ENCODE measurements at regions not wholly inside any gene's neighbourhood (a gene's known extent, or its start where the extent isn't known, plus 50 kb on each side); places are given as distances from the start of the nearest gene placed in this dataset.

GRCh38 chr17:74099442-74100340, 103.8 kb upstream of the RPL38 start:
- H3K9me3 ChIP-seq (ENCODE audit: insufficient read depth, low read length), result no peaks in the 10 kb centered on the region
- no peak overlapping the region for H3K9ac ChIP-seq (ENCODE audit: low read length)
- H2AFZ ChIP-seq (ENCODE audit: low read depth, low read length), result no peak overlapping the region
- no peak overlapping the region for H3K27ac ChIP-seq (ENCODE audit: low read length)
- no peak overlapping the region for H3K4me3 ChIP-seq (ENCODE audit: low read length)
- H3K36me3 ChIP-seq (replicated peaks; ENCODE audit: low read depth, low read length), result no peaks in the 10 kb centered on the region
- peaks cover 35% of the 10 kb centered on the region for H3K27me3 ChIP-seq (ENCODE audit: low read depth, low read length)
- no peak overlapping the region for H3K4me2 ChIP-seq (ENCODE audit: low read length)
- no peaks in the 10 kb centered on the region for H4K20me1 ChIP-seq (ENCODE audit: insufficient read depth, low read length)
- TF ChIP-seq CTCF (IDR thresholded peaks at IDR 0.05; ENCODE audit: low read depth, low read length) (no peak), EZH2phosphoT487 (IDR thresholded peaks at IDR 0.05; ENCODE audit: low read depth) (no peak)
- H3K4me1 ChIP-seq (ENCODE audit: low read length), result peaks cover 3% of the 10 kb centered on the region
- H3K79me2 ChIP-seq (ENCODE audit: low read length), result no peaks in the 10 kb centered on the region

- Histone ChIP-seq H3K4me1 (ENCODE audit: low read length) (peaks cover 8% of the 10 kb centered on the region), H2AFZ (ENCODE audit: low read depth, low read length) (no peak overlapping the region), H3K4me2 (ENCODE audit: low read length) (no peak overlapping the region; the same call in 1 of the 2 replicates), H3K27me3 (ENCODE audit: low read depth, low read length) (peaks cover 15% of the 10 kb centered on the region), H4K20me1 (ENCODE audit: insufficient read depth, low read length) (no peaks in the 10 kb centered on the region), H3K4me3 (ENCODE audit: low read length) (no peak overlapping the region), H3K27ac (ENCODE audit: low read length) (no peak overlapping the region), H3K36me3 (replicated peaks; ENCODE audit: low read depth, low read length) (no peaks in the 10 kb centered on the region), H3K9ac (ENCODE audit: low read length) (no peak overlapping the region), H3K79me2 (ENCODE audit: low read length) (no peaks in the 10 kb centered on the region), H3K9me3 (ENCODE audit: insufficient read depth, low read length) (no peaks in the 10 kb centered on the region)
- TF ChIP-seq CTCF (IDR thresholded peaks at IDR 0.05; ENCODE audit: low read depth, low read length) (no peak), EZH2phosphoT487 (IDR thresholded peaks at IDR 0.05; ENCODE audit: low read depth) (no peak)
Measured at GRCh38 chr17:74104921-74105320, 98.6 kb upstream of the RPL38 start.

- Histone ChIP-seq H3K79me2 (ENCODE audit: low read length) (no peaks in the 10 kb centered on the region), H3K4me3 (ENCODE audit: low read length) (no peak overlapping the region), H3K27me3 (ENCODE audit: low read depth, low read length) (peaks cover 15% of the 10 kb centered on the region), H4K20me1 (ENCODE audit: insufficient read depth, low read length) (no peaks in the 10 kb centered on the region), H3K9ac (ENCODE audit: low read length) (no peak overlapping the region), H2AFZ (ENCODE audit: low read depth, low read length) (no peak overlapping the region), H3K27ac (ENCODE audit: low read length) (no peak overlapping the region), H3K36me3 (replicated peaks; ENCODE audit: low read depth, low read length) (no peaks in the 10 kb centered on the region), H3K4me1 (ENCODE audit: low read length) (peaks cover 8% of the 10 kb centered on the region), H3K9me3 (ENCODE audit: insufficient read depth, low read length) (no peaks in the 10 kb centered on the region), H3K4me2 (ENCODE audit: low read length) (no peak overlapping the region)
- TF ChIP-seq EZH2phosphoT487 (IDR thresholded peaks at IDR 0.05; ENCODE audit: low read depth), result no peak
- TF ChIP-seq CTCF (IDR thresholded peaks at IDR 0.05; ENCODE audit: low read depth, low read length), result no peak
Measured at GRCh38 chr17:74107107-74107506, 96.4 kb upstream of the RPL38 start.

- no peak overlapping the region for H3K4me2 ChIP-seq (ENCODE audit: low read length)
- H3K27me3 ChIP-seq (ENCODE audit: low read depth, low read length), result 0 out of 2 replicates have a peak, but pooled peaks cover 4% of the 10 kb centered on the region
- peaks cover 8% of the 10 kb centered on the region for H3K4me1 ChIP-seq (ENCODE audit: low read length)
Measured at GRCh38 chr17:74108126-74108705, 95.3 kb upstream of the RPL38 start.

More at GRCh38 chr17:74108126-74108705, 95.3 kb upstream of the RPL38 start:
- no peak overlapping the region for H2AFZ ChIP-seq (ENCODE audit: low read depth, low read length)
- H3K4me3 ChIP-seq (ENCODE audit: low read length), result no peak overlapping the region
- no peak for TF ChIP-seq CTCF (IDR thresholded peaks at IDR 0.05; ENCODE audit: low read depth, low read length)
- no peak for TF ChIP-seq EZH2phosphoT487 (IDR thresholded peaks at IDR 0.05; ENCODE audit: low read depth)
- no peak overlapping the region for H3K9ac ChIP-seq (ENCODE audit: low read length)
- H3K9me3 ChIP-seq (ENCODE audit: insufficient read depth, low read length), result no peaks in the 10 kb centered on the region
- H3K36me3 ChIP-seq (replicated peaks; ENCODE audit: low read depth, low read length), result no peaks in the 10 kb centered on the region
- no peak overlapping the region for H3K27ac ChIP-seq (ENCODE audit: low read length)
- H4K20me1 ChIP-seq (ENCODE audit: insufficient read depth, low read length), result no peaks in the 10 kb centered on the region
- H3K79me2 ChIP-seq (ENCODE audit: low read length), result no peaks in the 10 kb centered on the region

Data from OCI-LY3 (cell line).